Loucy (cell line): ENCODE measurements at regions not wholly inside any gene's neighbourhood (a gene's known extent, or its start where the extent isn't known, plus 50 kb on each side); places are given as distances from the start of the nearest gene placed in this dataset.

Experiments used
- CTCF ChIP-seq: fragments of 200-600 bp; sonication (generic); conservative IDR thresholded peaks from 2 replicates; pipeline ENCODE4 v1.5.1; 2014; ENCODE audit warnings: mild to moderate bottlenecking, antibody characterized with exemption, low read length
- EZH2phosphoT487 ChIP-seq: fragments of 200-600 bp; IDR thresholded peaks from 2 replicates; pipeline ENCODE4 v1.6.1; 2018; ENCODE audit warnings: antibody characterized with exemption, mild to moderate bottlenecking, moderate library complexity, borderline replicate concordance

GRCh38 chr20:17825252-17825959 is 125.6 kb downstream of the BANF2 start:
- TF ChIP-seq EZH2phosphoT487 (no peak), CTCF (no peak)
